ENCODE measurements at regions not wholly inside any gene's neighbourhood (a gene's known extent, or its start where the extent isn't known, plus 50 kb on each side); places are given as distances from the start of the nearest gene placed in this dataset.

- Mint-ChIP-seq H3K27ac (no peak overlapping the region), H3K36me3 (no peaks in the 10 kb centered on the region), H3K4me1 (ENCODE audit: unreplicated experiment) (peaks cover 4% of the 10 kb centered on the region), H3K4me3 (no peak overlapping the region), H3K27me3 (no peaks in the 10 kb centered on the region), H3K9me3 (peaks cover 5% of the 10 kb centered on the region)
- no peak for TF ChIP-seq CTCF (conservative IDR thresholded peaks at IDR 0.05)
- DNase-seq (ENCODE audit: extremely low spot score, unreplicated experiment): no peak
Measured at GRCh38 chr1:212182579-212182978, 102.6 kb upstream of the PPP2R5A start.

GRCh38 chr1:212186427-212187207 is 98.6 kb upstream of the PPP2R5A start:
- Mint-ChIP-seq H3K4me1 (ENCODE audit: unreplicated experiment) (peaks cover 4% of the 10 kb centered on the region), H3K4me3 (no peak overlapping the region), H3K27me3 (no peaks in the 10 kb centered on the region), H3K9me3 (peaks cover 5% of the 10 kb centered on the region), H3K36me3 (no peaks in the 10 kb centered on the region), H3K27ac (no peak overlapping the region)
- TF ChIP-seq CTCF (conservative IDR thresholded peaks at IDR 0.05): no peak
- no peak for DNase-seq (ENCODE audit: extremely low spot score, unreplicated experiment)

- Mint-ChIP-seq H3K4me1 (ENCODE audit: unreplicated experiment) (peaks cover 4% of the 10 kb centered on the region), H3K9me3 (peaks cover 5% of the 10 kb centered on the region), H3K27ac (no peak overlapping the region), H3K4me3 (no peak overlapping the region), H3K36me3 (no peaks in the 10 kb centered on the region), H3K27me3 (no peaks in the 10 kb centered on the region)
- TF ChIP-seq CTCF (conservative IDR thresholded peaks at IDR 0.05): no peak
- DNase-seq (ENCODE audit: extremely low spot score, unreplicated experiment): no peak
Measured at GRCh38 chr1:212188599-212189351, 96.4 kb upstream of the PPP2R5A start.

- H3K9me3 Mint-ChIP-seq: peaks cover under 1% of the 10 kb centered on the region
- H3K36me3 Mint-ChIP-seq: no peaks in the 10 kb centered on the region
- H3K4me3 Mint-ChIP-seq: no peak overlapping the region
- H3K27me3 Mint-ChIP-seq: no peaks in the 10 kb centered on the region
- H3K4me1 Mint-ChIP-seq (ENCODE audit: unreplicated experiment): no peaks in the 10 kb centered on the region
- no peak for DNase-seq (ENCODE audit: extremely low spot score, unreplicated experiment)
- no peak overlapping the region for H3K27ac Mint-ChIP-seq
- no peak for TF ChIP-seq CTCF (conservative IDR thresholded peaks at IDR 0.05)
Measured at GRCh38 chr1:212189352-212189738, 95.9 kb upstream of the PPP2R5A start.

GRCh38 chr1:212190169-212190568 is 95.0 kb upstream of the PPP2R5A start:
- H3K27me3 Mint-ChIP-seq: no peaks in the 10 kb centered on the region
- H3K4me1 Mint-ChIP-seq (ENCODE audit: unreplicated experiment): no peaks in the 10 kb centered on the region
- no peaks in the 10 kb centered on the region for H3K36me3 Mint-ChIP-seq
- H3K4me3 Mint-ChIP-seq: no peak overlapping the region
- DNase-seq (ENCODE audit: extremely low spot score, unreplicated experiment): no peak
- TF ChIP-seq CTCF (conservative IDR thresholded peaks at IDR 0.05): no peak
- H3K27ac Mint-ChIP-seq: no peak overlapping the region
- H3K9me3 Mint-ChIP-seq: no peaks in the 10 kb centered on the region
